ENCODE measurements at regions not wholly inside any gene's neighbourhood (a gene's known extent, or its start where the extent isn't known, plus 50 kb on each side); places are given as distances from the start of the nearest gene placed in this dataset.

GRCh38 chr7:16978358-16979244 is 96.8 kb upstream of the AGR3 start:
- DNase-seq, result no peak

DNA sequence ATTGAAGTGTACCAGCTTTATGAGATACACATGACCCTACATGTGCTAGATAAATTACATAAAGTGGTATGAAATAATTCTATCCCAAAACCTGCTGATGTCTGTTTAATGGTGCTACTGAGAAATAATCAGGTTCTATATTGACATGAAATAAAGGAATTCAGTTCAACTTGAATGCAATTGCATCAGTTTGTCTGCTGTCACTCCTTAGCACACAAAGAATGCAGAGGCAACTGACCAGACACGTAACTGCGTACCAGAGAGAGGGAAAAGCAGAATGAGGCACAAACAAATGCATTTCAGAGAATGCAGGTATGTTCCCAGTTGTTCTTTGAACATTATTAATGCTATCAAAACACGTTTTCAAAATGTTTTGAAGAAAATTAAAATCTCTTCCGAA is 98.8 kb upstream of the AGR3 start:
- no peak for DNase-seq

GRCh38 chr7:16982640-16983350 is 101.0 kb upstream of the AGR3 start:
- peak in 14 of 56 donors; percentile 1 to 41 (median 6) for DNase-seq

DNA sequence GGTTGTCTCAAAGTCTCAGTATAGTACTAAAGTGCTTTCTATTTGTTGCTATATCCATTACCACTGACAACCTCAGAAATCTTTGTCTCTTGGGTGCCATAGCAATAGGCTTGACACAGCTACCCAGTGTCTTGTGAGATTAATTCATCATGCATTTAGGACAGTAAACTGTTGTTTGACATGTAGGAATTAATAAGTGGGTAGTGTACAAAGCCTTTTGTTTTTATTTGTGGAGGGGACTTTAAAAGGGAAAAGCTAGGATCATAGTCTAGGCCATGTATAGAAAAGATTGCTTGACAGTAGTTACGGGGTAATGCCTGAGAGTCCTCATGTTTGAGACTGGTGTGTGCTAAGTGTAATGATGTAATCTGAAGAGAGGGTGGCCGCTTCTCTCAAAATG is 102.6 kb upstream of the AGR3 start:
- no peak for DNase-seq

DNA sequence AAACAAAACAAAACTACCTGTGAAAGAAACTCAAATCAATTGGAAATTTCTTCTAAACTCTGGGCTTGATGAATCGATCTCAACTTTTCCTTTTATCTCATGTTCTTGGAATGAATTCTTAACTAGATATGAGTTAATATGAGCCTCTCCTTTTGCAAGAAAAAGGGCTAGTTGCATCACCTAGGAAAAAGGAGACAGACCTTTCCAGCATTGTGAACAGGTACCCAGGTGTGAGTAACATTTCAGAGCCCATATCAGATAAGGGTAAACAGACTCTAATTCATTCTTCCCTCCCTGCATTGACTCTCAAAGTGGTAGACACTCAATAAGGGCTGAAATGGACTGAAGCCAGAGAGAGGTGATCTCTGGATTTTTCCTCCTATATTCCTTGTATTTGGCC is 103.8 kb upstream of the AGR3 start:
- DNase-seq, result no peak

- DNase-seq, result no peak
Measured at GRCh38 chr7:16986755-16987154, 105.0 kb upstream of the AGR3 start.

- peak in 53 of 56 donors; percentile 2 to 89 (median 62) for DNase-seq
Measured at GRCh38 chr7:16989811-16990413, 108.1 kb upstream of the AGR3 start.

GRCh38 chr7:16991551-16991950 is 109.8 kb upstream of the AGR3 start:
- no peak for DNase-seq

GRCh38 chr7:16993543-16993942 is 111.8 kb upstream of the AGR3 start:
- no peak for DNase-seq

GRCh38 chr7:16998481-16999051 is 116.8 kb upstream of the AGR3 start:
- DNase-seq, result no peak

- DNase-seq, result no peak
Measured at GRCh38 chr7:16999541-17000267, 117.9 kb upstream of the AGR3 start.

GRCh38 chr7:17005271-17005670 is 123.5 kb upstream of the AGR3 start:
- DNase-seq, result no peak

DNA sequence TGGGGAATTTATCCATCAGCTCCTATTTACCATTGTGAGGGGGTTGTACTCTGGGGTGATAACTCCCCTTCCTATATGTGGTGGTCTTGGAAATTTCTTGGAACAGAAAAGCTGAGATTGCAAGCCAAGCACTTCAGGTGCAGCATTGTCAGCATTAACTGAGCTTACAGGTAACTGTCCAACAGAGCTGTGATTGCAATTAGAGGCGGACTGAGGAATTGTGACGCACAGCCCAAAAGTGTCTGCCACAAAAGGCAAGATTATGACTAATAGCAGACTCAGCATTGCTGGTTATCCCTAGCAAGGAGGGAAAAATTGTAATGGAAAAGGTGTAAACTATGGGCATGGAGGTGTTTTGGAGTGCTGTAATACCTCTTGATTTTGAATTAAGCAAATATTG is 126.1 kb upstream of the AGR3 start:
- no peak for DNase-seq

DNA sequence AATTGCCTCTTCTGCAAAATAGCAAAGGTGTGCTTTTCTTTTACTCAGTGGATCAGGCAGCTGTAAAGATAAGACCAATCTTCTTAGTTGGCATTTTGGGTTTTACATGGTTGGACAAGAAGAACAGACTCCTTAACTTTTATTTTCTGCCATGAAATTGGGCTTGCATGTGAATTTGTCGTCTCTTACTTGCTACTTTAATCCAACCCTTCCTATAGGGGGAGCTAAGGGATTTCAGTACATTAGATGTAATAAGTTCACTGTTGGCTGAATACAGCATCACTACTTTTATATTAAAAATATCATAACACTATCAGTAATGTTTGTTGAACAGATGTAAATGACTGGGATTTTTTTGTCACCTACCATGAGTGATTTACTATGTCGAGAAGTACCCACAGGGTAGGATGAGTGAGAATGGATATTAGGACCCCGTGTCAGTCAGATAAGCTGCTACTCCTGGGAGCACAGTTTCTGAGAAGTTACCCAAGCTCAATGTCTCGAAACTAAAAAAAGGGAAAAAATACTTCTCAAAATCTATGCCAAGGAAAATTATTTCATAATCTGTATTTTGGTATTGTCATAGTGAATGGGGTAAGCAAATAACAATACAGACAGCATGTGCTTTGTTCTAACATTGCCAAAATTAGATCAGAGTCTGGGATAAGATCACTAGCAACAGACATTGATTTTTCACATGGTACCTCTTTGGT is 127.4 kb upstream of the AGR3 start:
- no peak for DNase-seq

- no peak for DNase-seq
Measured at GRCh38 chr7:17009933-17010332, 128.2 kb upstream of the AGR3 start.

DNA sequence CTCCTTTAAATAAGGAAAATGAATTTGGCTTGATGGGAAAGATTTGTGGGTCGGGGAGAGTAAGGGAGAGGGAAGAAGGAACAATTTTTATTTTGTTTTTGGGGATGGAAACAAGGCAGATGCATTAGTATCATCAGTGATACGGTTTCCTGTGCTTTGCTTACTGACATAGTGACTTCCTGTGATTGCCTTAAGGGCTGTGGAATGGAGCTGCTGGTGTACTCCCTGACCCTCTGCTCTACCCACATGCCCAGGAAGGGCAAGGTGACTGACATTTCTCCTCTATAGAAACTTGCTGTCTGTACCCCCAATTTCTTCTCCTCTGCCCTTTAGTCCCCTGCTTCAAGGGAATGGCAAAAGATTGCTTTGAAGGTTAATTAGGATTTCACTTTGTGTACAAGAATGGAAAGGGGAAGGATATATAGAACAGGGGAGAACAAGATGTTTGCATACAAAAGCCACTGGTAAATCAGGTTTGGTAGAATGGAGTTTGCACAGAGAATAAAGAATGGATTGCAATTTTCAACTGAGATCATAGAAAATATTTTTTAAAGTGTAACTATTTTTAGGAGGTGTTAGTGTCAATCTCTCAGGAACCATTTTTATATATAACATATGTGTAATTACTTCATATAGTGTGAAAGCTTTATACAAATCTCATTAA is 129.0 kb upstream of the AGR3 start:
- no peak for DNase-seq

DNA sequence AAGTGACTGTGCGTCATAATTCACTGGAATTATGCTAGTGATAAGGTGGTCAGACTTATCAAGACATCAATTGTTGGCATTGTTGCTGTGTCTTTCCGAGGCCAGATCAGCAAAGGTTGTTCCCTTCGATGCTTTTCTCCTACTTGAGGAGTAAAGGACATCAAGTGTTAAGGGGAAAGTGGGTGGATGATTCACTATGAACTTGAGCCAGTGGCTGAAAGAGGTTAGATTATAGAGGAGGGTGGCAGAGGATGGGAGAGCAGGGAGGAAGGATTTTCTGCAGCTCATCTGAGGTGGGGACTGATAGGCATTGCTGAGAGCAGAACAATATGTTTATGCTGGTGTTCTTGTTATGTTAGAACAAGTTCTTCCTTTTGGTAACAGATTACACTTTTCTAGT is 131.4 kb upstream of the AGR3 start:
- no peak for DNase-seq

DNA sequence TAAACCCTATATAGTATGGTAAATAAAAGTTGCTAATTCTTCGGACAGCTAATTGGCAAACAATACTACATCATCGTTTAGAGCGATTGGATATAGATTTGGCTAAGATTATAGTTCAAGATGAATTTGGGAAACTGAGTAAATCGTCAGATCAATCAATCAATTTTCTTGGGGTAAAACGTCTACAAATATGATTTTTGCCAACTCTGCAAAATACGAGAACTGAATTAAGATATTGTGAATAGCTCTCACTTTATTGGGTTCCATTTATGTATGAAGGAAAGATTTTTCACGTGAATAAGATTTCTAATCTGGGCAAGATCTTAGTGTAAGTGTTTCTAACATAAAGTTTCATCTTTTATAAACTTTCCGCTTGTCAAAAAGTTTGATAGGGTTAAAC is 132.9 kb upstream of the AGR3 start:
- no peak for DNase-seq

DNA sequence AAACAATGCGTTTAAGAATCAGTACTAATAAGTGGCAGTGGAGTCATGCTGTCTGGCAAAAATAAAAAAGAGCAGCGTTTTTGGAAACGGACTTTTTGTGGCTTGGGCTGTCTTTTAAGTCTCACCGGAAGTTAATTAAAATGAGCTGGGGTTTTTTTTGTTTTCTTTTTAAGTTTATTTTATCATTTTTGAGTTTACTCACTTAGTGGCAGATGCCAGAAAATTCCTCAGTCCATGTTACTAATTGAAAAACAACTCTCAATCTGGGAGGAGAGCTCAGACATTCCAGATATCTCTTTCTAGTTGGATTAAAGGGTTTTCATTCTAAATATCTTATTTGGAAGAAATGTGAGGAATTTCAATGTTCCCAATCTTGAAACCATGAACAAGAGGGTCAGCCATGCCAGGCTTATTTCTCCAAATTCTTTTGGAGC is 133.8 kb upstream of the AGR3 start:
- no peak for DNase-seq

DNA sequence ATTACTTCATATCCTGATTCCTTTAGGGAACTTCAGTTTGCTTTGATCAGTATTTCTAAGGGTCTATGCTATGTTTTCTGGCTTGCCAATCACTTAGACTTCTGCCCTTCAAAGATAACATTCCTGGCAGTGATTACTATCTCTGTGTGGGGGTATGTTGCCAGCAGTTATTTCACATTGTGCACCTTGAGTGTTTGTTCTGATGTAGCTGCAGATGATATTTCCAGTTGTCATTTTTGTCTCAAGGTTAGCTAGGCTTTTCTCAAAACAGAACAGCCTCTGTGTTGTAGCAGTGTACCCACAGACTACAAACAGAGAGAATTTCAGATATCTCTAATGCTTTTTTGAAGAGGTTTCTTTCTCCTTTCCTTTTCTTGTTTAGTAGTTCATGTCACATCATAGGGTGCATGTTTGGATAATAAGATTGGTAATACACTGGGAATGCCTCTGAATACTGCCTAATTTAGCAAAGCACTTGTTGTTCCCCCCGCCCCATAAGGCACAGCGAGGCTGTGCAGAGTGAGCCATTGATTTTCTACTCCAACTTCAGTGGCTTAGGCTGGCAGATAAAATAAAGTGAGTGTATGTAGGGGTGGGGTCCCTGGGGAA is 134.7 kb upstream of the AGR3 start:
- no peak for DNase-seq
